ENCODE measurements at regions not wholly inside any gene's neighbourhood (a gene's known extent, or its start where the extent isn't known, plus 50 kb on each side); places are given as distances from the start of the nearest gene placed in this dataset.

DNA sequence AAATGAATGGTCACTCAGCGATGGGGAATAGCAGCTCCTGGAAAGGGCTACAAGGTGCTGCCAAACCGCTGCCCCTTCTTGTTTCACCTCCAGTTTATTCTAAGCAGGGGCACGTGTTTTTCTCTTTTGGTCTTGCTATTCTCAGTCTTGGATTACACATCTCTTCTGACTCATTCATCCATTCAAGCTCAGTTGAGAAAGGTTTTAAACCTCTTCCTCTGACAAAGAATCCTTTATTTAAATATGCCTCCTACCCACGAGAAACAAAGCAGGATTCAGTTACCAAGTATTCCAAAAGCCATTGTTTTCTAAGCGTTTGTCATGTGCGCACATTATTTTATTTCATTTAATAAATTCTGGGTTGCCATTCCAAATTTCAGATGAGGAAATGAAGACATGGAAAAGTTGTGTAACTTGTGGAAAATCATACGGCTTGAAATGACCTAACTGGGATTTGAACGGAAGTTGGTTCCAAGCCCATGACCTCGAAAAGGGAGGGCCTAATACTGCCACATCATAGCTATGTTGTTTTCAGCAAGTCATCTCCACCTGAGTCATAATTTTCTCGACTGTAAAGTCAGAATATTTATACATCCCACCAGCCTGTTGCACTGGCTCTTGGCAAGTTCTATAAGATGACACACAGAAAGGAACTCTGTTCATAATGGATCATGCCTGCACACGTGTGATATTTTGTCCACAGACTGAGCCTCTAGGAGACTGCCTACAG is 292.0 kb upstream of the SLCO3A1 start:
- Histone ChIP-seq H3K9me3 (no peaks in the 10 kb centered on the region), H3K27me3 (replicated peaks; ENCODE audit: control insufficient read depth, insufficient read depth, low read length) (no peaks in the 10 kb centered on the region; the same call in 1 of the 2 replicates), H3K36me3 (ENCODE audit: control insufficient read depth, insufficient read depth, low read length) (no peaks in the 10 kb centered on the region), H3K4me1 (no peaks in the 10 kb centered on the region), H3K4me3 (ENCODE audit: low read depth, low read length) (no peak overlapping the region)
- H3K27me3 Mint-ChIP-seq (ENCODE audit: insufficient read depth, unreplicated experiment): peaks cover 3% of the 10 kb centered on the region
- POLR2A ChIA-PET: no interaction called here
- TF ChIP-seq, protein P1, sequence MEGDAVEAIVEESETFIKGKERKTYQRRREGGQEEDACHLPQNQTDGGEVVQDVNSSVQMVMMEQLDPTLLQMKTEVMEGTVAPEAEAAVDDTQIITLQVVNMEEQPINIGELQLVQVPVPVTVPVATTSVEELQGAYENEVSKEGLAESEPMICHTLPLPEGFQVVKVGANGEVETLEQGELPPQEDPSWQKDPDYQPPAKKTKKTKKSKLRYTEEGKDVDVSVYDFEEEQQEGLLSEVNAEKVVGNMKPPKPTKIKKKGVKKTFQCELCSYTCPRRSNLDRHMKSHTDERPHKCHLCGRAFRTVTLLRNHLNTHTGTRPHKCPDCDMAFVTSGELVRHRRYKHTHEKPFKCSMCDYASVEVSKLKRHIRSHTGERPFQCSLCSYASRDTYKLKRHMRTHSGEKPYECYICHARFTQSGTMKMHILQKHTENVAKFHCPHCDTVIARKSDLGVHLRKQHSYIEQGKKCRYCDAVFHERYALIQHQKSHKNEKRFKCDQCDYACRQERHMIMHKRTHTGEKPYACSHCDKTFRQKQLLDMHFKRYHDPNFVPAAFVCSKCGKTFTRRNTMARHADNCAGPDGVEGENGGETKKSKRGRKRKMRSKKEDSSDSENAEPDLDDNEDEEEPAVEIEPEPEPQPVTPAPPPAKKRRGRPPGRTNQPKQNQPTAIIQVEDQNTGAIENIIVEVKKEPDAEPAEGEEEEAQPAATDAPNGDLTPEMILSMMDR (IDR thresholded peaks at IDR 0.05; ENCODE audit: insufficient read depth in 1 of 2, low read depth in 1 of 2, low read length in 1 of 2, severe bottlenecking in 1 of 2, unreplicated experiment in 1 of 2): no peak
- H3K27ac Mint-ChIP-seq (ENCODE audit: unreplicated experiment): no peak overlapping the region
- BruUV-seq (replicated peaks): no TSS peak
- no peaks in the 10 kb centered on the region for H3K36me3 Mint-ChIP-seq (ENCODE audit: insufficient read depth, unreplicated experiment)
- H3K4me3 Mint-ChIP-seq (ENCODE audit: unreplicated experiment): no peak overlapping the region
- CTCF ChIA-PET: no interaction called here
- intact Hi-C loops (cut with micrococcal nuclease; ENCODE audit: unreplicated experiment): no loop called here
- no peak for DNase-seq
- no peaks in the 10 kb centered on the region for H3K9me3 Mint-ChIP-seq (ENCODE audit: unreplicated experiment)
- H3K4me1 Mint-ChIP-seq (ENCODE audit: low read depth, unreplicated experiment): no peaks in the 10 kb centered on the region

- Histone ChIP-seq H3K9me3 (no peaks in the 10 kb centered on the region), H3K27me3 (replicated peaks; ENCODE audit: control insufficient read depth, insufficient read depth, low read length) (no peaks in the 10 kb centered on the region; the same call in 1 of the 2 replicates), H3K4me1 (no peaks in the 10 kb centered on the region), H3K4me3 (ENCODE audit: low read depth, low read length) (no peak overlapping the region), H3K36me3 (ENCODE audit: control insufficient read depth, insufficient read depth, low read length) (no peaks in the 10 kb centered on the region)
- ChIA-PET POLR2A (no interaction called here), CTCF (no interaction called here)
- intact Hi-C loops (cut with micrococcal nuclease; ENCODE audit: unreplicated experiment): no loop called here
- Mint-ChIP-seq H3K27ac (ENCODE audit: unreplicated experiment) (no peak overlapping the region), H3K4me1 (ENCODE audit: low read depth, unreplicated experiment) (no peaks in the 10 kb centered on the region), H3K27me3 (ENCODE audit: insufficient read depth, unreplicated experiment) (peaks cover 3% of the 10 kb centered on the region), H3K4me3 (ENCODE audit: unreplicated experiment) (no peak overlapping the region), H3K36me3 (ENCODE audit: insufficient read depth, unreplicated experiment) (no peaks in the 10 kb centered on the region), H3K9me3 (ENCODE audit: unreplicated experiment) (no peaks in the 10 kb centered on the region)
- TF ChIP-seq, protein P1 (IDR thresholded peaks at IDR 0.05; ENCODE audit: insufficient read depth in 1 of 2, low read depth in 1 of 2, low read length in 1 of 2, severe bottlenecking in 1 of 2, unreplicated experiment in 1 of 2): no peak
- BruUV-seq (replicated peaks): no TSS peak
- no peak for DNase-seq
Measured at GRCh38 chr15:91562698-91563097, 290.8 kb upstream of the SLCO3A1 start.

- CTCF ChIA-PET: no interaction called here
- Histone ChIP-seq H3K4me3 (ENCODE audit: low read depth, low read length) (no peak overlapping the region), H3K9me3 (no peaks in the 10 kb centered on the region), H3K36me3 (ENCODE audit: control insufficient read depth, insufficient read depth, low read length) (no peaks in the 10 kb centered on the region), H3K4me1 (no peaks in the 10 kb centered on the region), H3K27me3 (replicated peaks; ENCODE audit: control insufficient read depth, insufficient read depth, low read length) (no peaks in the 10 kb centered on the region; the same call in 1 of the 2 replicates)
- peaks cover 3% of the 10 kb centered on the region for H3K27me3 Mint-ChIP-seq (ENCODE audit: insufficient read depth, unreplicated experiment)
- intact Hi-C loops (cut with micrococcal nuclease; ENCODE audit: unreplicated experiment): no loop called here
- H3K9me3 Mint-ChIP-seq (ENCODE audit: unreplicated experiment): no peaks in the 10 kb centered on the region
- H3K4me1 Mint-ChIP-seq (ENCODE audit: low read depth, unreplicated experiment): no peaks in the 10 kb centered on the region
- no peaks in the 10 kb centered on the region for H3K36me3 Mint-ChIP-seq (ENCODE audit: insufficient read depth, unreplicated experiment)
- no peak for DNase-seq
- POLR2A ChIA-PET: no interaction called here
- no TSS peak for BruUV-seq (replicated peaks)
- no peak overlapping the region for H3K27ac Mint-ChIP-seq (ENCODE audit: unreplicated experiment)
- no peak overlapping the region for H3K4me3 Mint-ChIP-seq (ENCODE audit: unreplicated experiment)
- TF ChIP-seq, protein P1 (IDR thresholded peaks at IDR 0.05; ENCODE audit: insufficient read depth in 1 of 2, low read depth in 1 of 2, low read length in 1 of 2, severe bottlenecking in 1 of 2, unreplicated experiment in 1 of 2): no peak
Measured at GRCh38 chr15:91564631-91565030, 288.9 kb upstream of the SLCO3A1 start.
